ENCODE measurements at regions not wholly inside any gene's neighbourhood (a gene's known extent, or its start where the extent isn't known, plus 50 kb on each side); places are given as distances from the start of the nearest gene placed in this dataset.
"Not testable (repeated sequence)": the region's sequence is repeated elsewhere in the genome, so short reads cannot be mapped to it uniquely, and the experiment has no call there.

GRCh38 chr20:47440857-47441773, 60.6 kb upstream of the NCOA3 start:
- Mint-ChIP-seq H3K27ac (ENCODE audit: unreplicated experiment) (no peak overlapping the region), H3K36me3 (ENCODE audit: unreplicated experiment) (no peaks in the 10 kb centered on the region), H3K4me3 (ENCODE audit: unreplicated experiment) (no peak overlapping the region), H3K4me1 (ENCODE audit: low read depth, unreplicated experiment) (no peaks in the 10 kb centered on the region), H3K27me3 (ENCODE audit: unreplicated experiment) (no peaks in the 10 kb centered on the region), H3K9me3 (ENCODE audit: unreplicated experiment) (no peaks in the 10 kb centered on the region)
- TF ChIP-seq CTCF (IDR thresholded peaks at IDR 0.05; ENCODE audit: partially characterized antibody, unreplicated experiment) = no peak
- DNase-seq = no peak

GRCh38 chr20:47441774-47442150, 59.9 kb upstream of the NCOA3 start:
- no peaks in the 10 kb centered on the region for H3K27me3 Mint-ChIP-seq (ENCODE audit: unreplicated experiment)
- no peak for DNase-seq
- no peak overlapping the region for H3K27ac Mint-ChIP-seq (ENCODE audit: unreplicated experiment)
- H3K4me3 Mint-ChIP-seq (ENCODE audit: unreplicated experiment) = no peak overlapping the region
- no peaks in the 10 kb centered on the region for H3K9me3 Mint-ChIP-seq (ENCODE audit: unreplicated experiment)
- H3K4me1 Mint-ChIP-seq (ENCODE audit: low read depth, unreplicated experiment) = no peaks in the 10 kb centered on the region
- TF ChIP-seq CTCF (IDR thresholded peaks at IDR 0.05; ENCODE audit: partially characterized antibody, unreplicated experiment) = no peak
- no peaks in the 10 kb centered on the region for H3K36me3 Mint-ChIP-seq (ENCODE audit: unreplicated experiment)

GRCh38 chr20:47443060-47443459, 58.6 kb upstream of the NCOA3 start:
- H3K27me3 Mint-ChIP-seq (ENCODE audit: unreplicated experiment); H3K27ac Mint-ChIP-seq (ENCODE audit: unreplicated experiment); H3K4me3 Mint-ChIP-seq (ENCODE audit: unreplicated experiment); H3K36me3 Mint-ChIP-seq (ENCODE audit: unreplicated experiment); DNase-seq; H3K4me1 Mint-ChIP-seq (ENCODE audit: low read depth, unreplicated experiment); H3K9me3 Mint-ChIP-seq (ENCODE audit: unreplicated experiment): not testable (repeated sequence)

GRCh38 chr20:47444584-47444983, 57.1 kb upstream of the NCOA3 start:
- TF ChIP-seq CTCF (IDR thresholded peaks at IDR 0.05; ENCODE audit: partially characterized antibody, unreplicated experiment) = no peak
- Mint-ChIP-seq H3K4me3 (ENCODE audit: unreplicated experiment) (no peak overlapping the region), H3K9me3 (ENCODE audit: unreplicated experiment) (no peaks in the 10 kb centered on the region), H3K4me1 (ENCODE audit: low read depth, unreplicated experiment) (no peaks in the 10 kb centered on the region), H3K27me3 (ENCODE audit: unreplicated experiment) (no peaks in the 10 kb centered on the region), H3K27ac (ENCODE audit: unreplicated experiment) (no peak overlapping the region), H3K36me3 (ENCODE audit: unreplicated experiment) (no peaks in the 10 kb centered on the region)
- no peak for DNase-seq

GRCh38 chr20:47445291-47445690, 56.4 kb upstream of the NCOA3 start:
- no peak for TF ChIP-seq CTCF (IDR thresholded peaks at IDR 0.05; ENCODE audit: partially characterized antibody, unreplicated experiment)
- Mint-ChIP-seq H3K27me3 (ENCODE audit: unreplicated experiment) (no peaks in the 10 kb centered on the region), H3K9me3 (ENCODE audit: unreplicated experiment) (no peaks in the 10 kb centered on the region), H3K4me3 (ENCODE audit: unreplicated experiment) (no peak overlapping the region), H3K36me3 (ENCODE audit: unreplicated experiment) (no peaks in the 10 kb centered on the region), H3K27ac (ENCODE audit: unreplicated experiment) (no peak overlapping the region), H3K4me1 (ENCODE audit: low read depth, unreplicated experiment) (no peaks in the 10 kb centered on the region)
- no peak for DNase-seq

- not testable (repeated sequence) for DNase-seq; H3K36me3 Mint-ChIP-seq (ENCODE audit: unreplicated experiment); H3K27ac Mint-ChIP-seq (ENCODE audit: unreplicated experiment); H3K27me3 Mint-ChIP-seq (ENCODE audit: unreplicated experiment); H3K4me1 Mint-ChIP-seq (ENCODE audit: low read depth, unreplicated experiment); H3K9me3 Mint-ChIP-seq (ENCODE audit: unreplicated experiment); H3K4me3 Mint-ChIP-seq (ENCODE audit: unreplicated experiment)
These were observed 54.1 kb upstream of the NCOA3 start for GRCh38 chr20:47447350-47448296.

All from glutamatergic neuron (in vitro differentiated cells).